ENCODE measurements at regions not wholly inside any gene's neighbourhood (a gene's known extent, or its start where the extent isn't known, plus 50 kb on each side); places are given as distances from the start of the nearest gene placed in this dataset.
A peak's percentile ranks its signal among the peaks of the same experiment; 100 is the strongest.

DNA sequence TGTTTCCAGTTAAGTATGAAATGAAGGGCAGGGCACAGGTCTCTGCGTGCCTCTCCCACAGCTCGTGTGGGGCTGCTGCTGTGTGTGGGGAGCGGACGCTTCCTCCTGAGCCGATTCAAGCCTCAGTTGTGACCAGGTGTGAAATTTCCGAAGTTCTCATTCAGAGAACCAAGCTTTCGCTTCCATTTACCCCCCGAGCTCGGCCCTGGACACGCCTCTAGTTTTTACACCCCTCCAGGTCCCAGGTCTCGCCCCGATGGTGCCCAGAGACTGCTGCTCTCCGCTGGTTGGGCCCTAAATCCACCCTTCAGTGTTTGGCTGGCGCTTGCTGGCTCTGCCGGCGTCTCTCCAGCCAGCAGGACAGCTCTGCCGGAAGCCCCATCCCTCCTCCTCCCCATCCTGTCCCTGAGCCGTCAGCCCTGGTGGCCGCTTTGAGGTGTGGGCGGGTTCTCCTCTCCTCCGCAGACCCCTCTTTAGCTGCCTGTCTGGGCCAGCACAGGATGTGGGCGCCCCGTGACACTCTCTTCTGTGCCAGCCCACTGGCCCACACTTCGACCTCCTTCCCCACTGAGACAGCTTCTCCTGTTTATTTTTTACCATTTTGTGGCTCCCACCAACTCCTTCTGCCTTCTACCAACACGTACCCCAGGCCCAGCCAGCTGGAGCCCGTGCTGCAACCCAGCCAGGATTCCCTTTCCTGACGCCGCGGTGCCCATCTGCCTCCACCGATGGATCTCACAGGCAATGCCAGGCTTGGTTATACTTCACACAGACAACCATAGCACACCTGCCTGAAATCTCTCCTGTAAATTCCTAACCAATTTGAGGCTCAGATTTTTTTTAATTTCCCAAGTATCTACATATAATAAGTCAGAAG is 142.8 kb downstream of the DLL1 start:
- Mint-ChIP-seq H3K9me3 (peaks cover 19% of the 10 kb centered on the region), H3K4me3 (no peak overlapping the region), H3K27me3 (ENCODE audit: low read depth) (peaks cover 15% of the 10 kb centered on the region), H3K4me1 (peaks cover 32% of the 10 kb centered on the region), H3K27ac (no peak overlapping the region), H3K36me3 (peaks cover 12% of the 10 kb centered on the region)
- DNase-seq (ENCODE audit: low spot score) (peak; percentile 41), ATAC-seq (peak; percentile 78)
- ChIA-PET POLR2A (no interaction called here), CTCF (interaction anchor here (0.9 to 1.0 kb wide), 2 partner anchors 17 to 316 kb away, joined by 3 read pairs; no protein-coding TSS in a partner anchor)
- TF ChIP-seq, protein P1, sequence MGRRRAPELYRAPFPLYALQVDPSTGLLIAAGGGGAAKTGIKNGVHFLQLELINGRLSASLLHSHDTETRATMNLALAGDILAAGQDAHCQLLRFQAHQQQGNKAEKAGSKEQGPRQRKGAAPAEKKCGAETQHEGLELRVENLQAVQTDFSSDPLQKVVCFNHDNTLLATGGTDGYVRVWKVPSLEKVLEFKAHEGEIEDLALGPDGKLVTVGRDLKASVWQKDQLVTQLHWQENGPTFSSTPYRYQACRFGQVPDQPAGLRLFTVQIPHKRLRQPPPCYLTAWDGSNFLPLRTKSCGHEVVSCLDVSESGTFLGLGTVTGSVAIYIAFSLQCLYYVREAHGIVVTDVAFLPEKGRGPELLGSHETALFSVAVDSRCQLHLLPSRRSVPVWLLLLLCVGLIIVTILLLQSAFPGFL (CRISPR knock-in tag; IDR thresholded peaks at IDR 0.05; ENCODE audit: borderline replicate concordance), result no peak
- no peak for TF ChIP-seq GRHL2 (CRISPR knock-in tag; IDR thresholded peaks at IDR 0.05; ENCODE audit: insufficient replicate concordance, severe bottlenecking)
- TF ChIP-seq HMGA2 (CRISPR knock-in tag; IDR thresholded peaks at IDR 0.05), result no peak
- TF ChIP-seq, protein P2, sequence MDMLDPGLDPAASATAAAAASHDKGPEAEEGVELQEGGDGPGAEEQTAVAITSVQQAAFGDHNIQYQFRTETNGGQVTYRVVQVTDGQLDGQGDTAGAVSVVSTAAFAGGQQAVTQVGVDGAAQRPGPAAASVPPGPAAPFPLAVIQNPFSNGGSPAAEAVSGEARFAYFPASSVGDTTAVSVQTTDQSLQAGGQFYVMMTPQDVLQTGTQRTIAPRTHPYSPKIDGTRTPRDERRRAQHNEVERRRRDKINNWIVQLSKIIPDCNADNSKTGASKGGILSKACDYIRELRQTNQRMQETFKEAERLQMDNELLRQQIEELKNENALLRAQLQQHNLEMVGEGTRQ (CRISPR knock-in tag; IDR thresholded peaks at IDR 0.05), result no peak
- no peak for TF ChIP-seq ELF4 (CRISPR knock-in tag; IDR thresholded peaks at IDR 0.05; ENCODE audit: low read depth)
- TF ChIP-seq JUN (CRISPR knock-in tag; IDR thresholded peaks at IDR 0.05), result no peak
- TF ChIP-seq, protein P3, sequence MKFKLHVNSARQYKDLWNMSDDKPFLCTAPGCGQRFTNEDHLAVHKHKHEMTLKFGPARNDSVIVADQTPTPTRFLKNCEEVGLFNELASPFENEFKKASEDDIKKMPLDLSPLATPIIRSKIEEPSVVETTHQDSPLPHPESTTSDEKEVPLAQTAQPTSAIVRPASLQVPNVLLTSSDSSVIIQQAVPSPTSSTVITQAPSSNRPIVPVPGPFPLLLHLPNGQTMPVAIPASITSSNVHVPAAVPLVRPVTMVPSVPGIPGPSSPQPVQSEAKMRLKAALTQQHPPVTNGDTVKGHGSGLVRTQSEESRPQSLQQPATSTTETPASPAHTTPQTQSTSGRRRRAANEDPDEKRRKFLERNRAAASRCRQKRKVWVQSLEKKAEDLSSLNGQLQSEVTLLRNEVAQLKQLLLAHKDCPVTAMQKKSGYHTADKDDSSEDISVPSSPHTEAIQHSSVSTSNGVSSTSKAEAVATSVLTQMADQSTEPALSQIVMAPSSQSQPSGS (CRISPR knock-in tag; IDR thresholded peaks at IDR 0.05; ENCODE audit: borderline replicate concordance, low read depth), result no peak
- TF ChIP-seq NR2C2 (CRISPR knock-in tag; IDR thresholded peaks at IDR 0.05), result no peak
- no peak for TF ChIP-seq CREM (CRISPR knock-in tag; IDR thresholded peaks at IDR 0.05)
- no peak for TF ChIP-seq JAZF1 (CRISPR knock-in tag; IDR thresholded peaks at IDR 0.05)
- no peak for TF ChIP-seq ZNF396 (CRISPR knock-in tag; IDR thresholded peaks at IDR 0.05; ENCODE audit: borderline replicate concordance)
- no peak for TF ChIP-seq ZNF232 (CRISPR knock-in tag; IDR thresholded peaks at IDR 0.05)
- TF ChIP-seq CBFB (CRISPR knock-in tag; IDR thresholded peaks at IDR 0.05; ENCODE audit: low read depth), result no peak
- TF ChIP-seq, protein P4, sequence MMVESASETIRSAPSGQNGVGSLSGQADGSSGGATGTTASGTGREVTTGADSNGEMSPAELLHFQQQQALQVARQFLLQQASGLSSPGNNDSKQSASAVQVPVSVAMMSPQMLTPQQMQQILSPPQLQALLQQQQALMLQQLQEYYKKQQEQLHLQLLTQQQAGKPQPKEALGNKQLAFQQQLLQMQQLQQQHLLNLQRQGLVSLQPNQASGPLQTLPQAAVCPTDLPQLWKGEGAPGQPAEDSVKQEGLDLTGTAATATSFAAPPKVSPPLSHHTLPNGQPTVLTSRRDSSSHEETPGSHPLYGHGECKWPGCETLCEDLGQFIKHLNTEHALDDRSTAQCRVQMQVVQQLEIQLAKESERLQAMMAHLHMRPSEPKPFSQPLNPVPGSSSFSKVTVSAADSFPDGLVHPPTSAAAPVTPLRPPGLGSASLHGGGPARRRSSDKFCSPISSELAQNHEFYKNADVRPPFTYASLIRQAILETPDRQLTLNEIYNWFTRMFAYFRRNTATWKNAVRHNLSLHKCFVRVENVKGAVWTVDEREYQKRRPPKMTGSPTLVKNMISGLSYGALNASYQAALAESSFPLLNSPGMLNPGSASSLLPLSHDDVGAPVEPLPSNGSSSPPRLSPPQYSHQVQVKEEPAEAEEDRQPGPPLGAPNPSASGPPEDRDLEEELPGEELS (CRISPR knock-in tag; IDR thresholded peaks at IDR 0.05), result no peak
- TF ChIP-seq ZNF138 (CRISPR knock-in tag; conservative IDR thresholded peaks at IDR 0.05), result no peak
- TF ChIP-seq TP53 (CRISPR knock-in tag; IDR thresholded peaks at IDR 0.05), result no peak

DNA sequence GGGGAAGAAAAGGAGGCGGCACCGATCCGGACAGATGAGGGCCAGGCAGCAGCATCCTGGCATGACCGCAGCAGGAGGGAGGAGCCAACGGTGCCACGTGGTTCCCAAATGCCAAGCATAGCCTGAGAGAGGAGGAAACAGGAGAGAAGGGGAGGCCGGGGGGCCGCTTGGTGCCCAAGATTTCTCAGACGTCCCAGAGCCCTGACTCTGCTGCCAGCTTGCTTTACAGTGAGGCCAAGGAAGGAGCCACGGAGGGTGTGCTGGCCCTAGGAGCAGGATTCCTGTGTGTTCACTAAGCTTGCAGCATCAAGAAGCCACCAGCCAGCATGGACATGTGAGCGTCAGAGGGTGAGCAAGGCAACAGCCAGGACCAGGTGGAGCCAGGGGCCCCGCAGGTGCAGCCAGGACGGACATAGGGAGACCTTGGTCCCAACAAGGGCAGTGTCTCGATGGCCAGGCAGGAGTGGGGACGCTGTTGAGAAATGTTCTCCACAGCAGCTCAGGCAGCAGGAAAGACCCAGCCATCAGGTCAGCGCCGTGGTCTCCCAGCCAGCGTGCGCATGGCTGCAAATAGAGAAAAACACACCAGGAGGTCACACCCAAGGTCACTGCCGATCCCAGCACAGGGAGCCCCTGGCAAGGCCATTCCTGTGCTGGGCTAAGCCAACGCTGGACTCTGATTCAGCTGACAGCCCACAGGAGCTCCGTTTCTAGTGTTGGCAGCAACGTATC is 143.7 kb downstream of the DLL1 start:
- Mint-ChIP-seq H3K4me3 (no peak overlapping the region), H3K4me1 (peaks cover 28% of the 10 kb centered on the region), H3K36me3 (peaks cover 12% of the 10 kb centered on the region), H3K9me3 (peaks cover 20% of the 10 kb centered on the region), H3K27me3 (ENCODE audit: low read depth) (peaks cover 13% of the 10 kb centered on the region), H3K27ac (no peak overlapping the region)
- CTCF ChIA-PET, result no interaction called here
- TF ChIP-seq, protein P5, sequence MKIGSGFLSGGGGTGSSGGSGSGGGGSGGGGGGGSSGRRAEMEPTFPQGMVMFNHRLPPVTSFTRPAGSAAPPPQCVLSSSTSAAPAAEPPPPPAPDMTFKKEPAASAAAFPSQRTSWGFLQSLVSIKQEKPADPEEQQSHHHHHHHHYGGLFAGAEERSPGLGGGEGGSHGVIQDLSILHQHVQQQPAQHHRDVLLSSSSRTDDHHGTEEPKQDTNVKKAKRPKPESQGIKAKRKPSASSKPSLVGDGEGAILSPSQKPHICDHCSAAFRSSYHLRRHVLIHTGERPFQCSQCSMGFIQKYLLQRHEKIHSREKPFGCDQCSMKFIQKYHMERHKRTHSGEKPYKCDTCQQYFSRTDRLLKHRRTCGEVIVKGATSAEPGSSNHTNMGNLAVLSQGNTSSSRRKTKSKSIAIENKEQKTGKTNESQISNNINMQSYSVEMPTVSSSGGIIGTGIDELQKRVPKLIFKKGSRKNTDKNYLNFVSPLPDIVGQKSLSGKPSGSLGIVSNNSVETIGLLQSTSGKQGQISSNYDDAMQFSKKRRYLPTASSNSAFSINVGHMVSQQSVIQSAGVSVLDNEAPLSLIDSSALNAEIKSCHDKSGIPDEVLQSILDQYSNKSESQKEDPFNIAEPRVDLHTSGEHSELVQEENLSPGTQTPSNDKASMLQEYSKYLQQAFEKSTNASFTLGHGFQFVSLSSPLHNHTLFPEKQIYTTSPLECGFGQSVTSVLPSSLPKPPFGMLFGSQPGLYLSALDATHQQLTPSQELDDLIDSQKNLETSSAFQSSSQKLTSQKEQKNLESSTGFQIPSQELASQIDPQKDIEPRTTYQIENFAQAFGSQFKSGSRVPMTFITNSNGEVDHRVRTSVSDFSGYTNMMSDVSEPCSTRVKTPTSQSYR (CRISPR knock-in tag; IDR thresholded peaks at IDR 0.05), result no peak
- TF ChIP-seq NFYB (CRISPR knock-in tag; conservative IDR thresholded peaks at IDR 0.05; ENCODE audit: low read depth), result no peak
- DNase-seq (ENCODE audit: low spot score) (no peak), ATAC-seq (no peak)
- POLR2A ChIA-PET, result no interaction called here

Measured in WTC11 (cell line).